Inflammatory macrophage treated with lipopolysaccharide for 1 hour (primary cell): ENCODE measurements at regions not wholly inside any gene's neighbourhood (a gene's known extent, or its start where the extent isn't known, plus 50 kb on each side); places are given as distances from the start of the nearest gene placed in this dataset.
"Not testable (repeated sequence)": the region's sequence is repeated elsewhere in the genome, so short reads cannot be mapped to it uniquely, and the experiment has no call there.

Experiments
- DNase-seq, 2 donors: peaks; one replicate each; pipeline ENCODE4 v3.0.0-alpha.2; 2020 to 2022

DNA sequence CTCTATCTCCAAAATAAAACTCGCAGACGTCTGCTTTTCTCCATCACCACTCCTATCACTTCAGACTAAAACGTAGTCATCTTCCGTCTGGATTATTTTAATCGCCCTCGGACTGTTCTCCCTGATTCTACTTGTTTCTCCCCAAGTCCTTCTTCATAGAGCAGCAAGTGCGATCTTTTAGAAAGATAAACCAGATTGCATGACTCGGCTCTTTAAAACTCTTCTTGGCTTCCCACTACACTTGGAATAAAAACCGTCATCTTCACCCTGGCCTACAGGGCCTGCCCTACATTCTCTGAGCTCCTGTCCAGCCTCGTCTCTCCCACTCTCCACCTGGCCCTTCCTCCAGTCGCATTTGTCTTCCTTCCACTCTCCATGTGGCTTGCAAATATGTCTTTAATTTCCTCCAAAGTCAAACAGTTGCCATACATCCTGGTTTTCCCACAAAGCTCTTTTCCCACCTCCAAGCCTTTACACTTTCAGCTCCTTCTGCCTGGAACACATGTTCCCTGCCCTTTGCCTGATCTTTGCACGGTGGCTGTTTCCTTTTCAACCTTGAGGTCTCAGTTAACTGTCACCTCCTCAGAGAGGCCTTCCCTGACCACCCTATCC, 70.5 kb upstream of the DHX40 start:
- DNase-seq, result no peak

DNA sequence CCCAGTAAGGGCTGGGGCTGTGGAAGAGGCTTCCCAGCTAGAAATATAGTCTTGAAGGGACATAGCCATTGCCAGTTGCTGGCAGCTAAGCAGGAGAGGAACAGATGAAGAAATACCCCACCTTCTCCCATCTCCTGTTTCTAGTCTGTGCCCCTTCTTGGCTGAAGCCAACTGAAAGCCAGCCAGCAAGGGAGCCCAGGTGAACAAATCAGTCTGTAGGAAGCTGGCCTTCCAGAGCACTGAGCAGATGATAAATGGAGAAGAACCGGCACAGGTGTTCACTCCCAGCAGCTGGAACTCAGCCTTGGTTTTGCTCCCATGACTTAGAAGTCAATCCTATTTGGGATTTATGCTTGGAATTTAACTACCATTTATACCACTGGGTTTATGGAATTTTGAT, 69.2 kb upstream of the DHX40 start:
- no peak for DNase-seq

DNA sequence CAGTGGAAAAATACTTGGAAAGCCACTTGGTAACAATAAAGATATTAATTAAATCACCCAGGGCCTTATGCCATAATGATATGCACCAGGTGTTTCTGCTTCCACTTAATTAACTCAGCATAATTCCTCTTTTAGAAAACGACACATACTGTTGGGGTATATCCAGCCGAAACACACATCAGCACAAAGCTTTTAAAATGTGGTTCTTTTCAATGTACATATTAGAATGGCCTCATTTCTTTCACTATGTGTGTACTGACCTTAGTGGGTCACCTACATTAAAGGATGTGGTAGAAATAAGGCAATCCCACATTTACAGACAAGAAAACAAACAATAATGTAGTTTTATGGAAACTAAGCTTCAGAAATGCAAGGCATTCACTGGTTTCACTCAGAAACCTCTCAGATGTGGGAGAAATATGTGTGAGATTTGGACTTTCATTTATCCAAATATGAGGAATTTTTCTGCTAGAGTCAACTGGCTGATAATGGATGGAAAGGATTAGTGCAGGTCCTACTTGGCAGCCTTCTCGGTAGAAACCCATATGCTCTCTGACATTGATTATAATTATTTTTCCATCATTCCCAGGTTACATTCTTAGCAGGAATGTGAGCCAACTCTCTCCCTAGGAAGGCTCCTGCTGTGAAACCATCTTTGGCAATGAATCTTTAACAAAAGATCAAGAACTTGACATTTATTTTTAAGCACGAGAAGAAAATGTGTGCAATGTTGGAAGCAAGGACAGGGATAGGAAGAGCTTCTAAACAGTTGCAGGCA, 66.7 kb upstream of the DHX40 start:
- no peak for DNase-seq

DNA sequence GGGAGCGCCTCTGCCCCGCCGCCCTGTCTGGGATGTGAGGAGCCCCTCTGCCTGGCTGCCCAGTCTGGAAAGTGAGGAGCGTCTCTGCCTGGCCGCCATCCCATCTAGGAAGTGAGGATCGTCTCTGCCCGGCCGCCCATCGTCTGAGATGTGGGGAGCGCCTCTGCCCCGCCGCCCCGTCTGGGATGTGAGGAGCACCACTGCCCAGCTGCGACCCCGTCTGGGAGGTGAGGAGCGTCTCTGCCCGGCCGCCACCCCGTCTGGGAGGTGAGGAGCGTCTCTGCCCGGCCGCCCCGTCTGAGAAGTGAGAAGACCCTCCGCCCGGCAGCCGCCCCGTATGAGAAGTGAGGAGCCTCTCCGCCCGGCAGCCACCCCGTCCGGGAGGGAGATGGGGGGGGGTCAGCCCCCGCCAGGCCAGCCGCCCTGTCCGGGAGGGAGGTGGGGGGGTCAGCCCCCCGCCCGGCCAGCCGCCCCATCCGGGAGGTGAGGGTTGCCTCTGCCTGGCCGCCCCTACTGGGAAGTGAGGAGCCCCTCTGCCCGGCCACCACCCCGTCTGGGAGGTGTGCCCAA, 65.2 kb upstream of the DHX40 start:
- not testable (repeated sequence) for DNase-seq

DNA sequence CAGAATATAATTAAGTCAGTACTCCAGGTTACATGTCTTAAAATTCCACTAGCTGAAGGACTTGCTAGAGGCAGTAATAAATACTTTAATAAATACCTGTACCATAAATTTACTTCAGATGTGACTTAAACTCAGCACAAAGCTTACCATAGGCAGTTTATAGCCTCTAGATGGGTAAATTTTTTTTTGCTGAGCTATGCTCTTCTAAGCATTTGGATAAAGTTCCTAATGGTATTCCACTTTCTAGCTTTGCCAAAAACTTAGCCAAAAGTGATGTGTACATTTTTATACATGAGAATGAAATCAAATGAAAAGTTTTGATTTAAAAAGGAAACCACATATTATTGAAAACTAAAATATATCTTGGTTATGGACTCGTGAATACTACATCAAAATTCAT, 63.7 kb upstream of the DHX40 start:
- DNase-seq, result no peak

DNA sequence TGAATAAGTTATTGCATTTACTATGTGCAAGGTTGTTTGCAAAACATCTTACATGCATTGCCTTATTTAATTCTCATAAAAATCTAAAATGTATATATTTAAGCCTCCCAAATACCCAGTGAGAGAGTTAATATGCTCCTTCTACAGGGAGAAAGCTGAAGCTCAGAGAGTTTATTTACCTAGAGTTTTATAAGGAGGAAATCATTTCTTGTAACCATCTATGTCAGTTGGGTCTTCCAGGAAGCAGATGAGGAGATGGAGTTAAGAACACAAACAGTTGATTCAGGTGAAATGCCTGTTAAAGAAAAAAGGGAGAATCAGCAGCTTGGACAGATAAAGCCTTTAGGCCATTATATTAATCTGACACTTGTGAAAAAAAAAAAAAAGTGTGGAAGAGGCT, 62.6 kb upstream of the DHX40 start:
- no peak for DNase-seq

DNA sequence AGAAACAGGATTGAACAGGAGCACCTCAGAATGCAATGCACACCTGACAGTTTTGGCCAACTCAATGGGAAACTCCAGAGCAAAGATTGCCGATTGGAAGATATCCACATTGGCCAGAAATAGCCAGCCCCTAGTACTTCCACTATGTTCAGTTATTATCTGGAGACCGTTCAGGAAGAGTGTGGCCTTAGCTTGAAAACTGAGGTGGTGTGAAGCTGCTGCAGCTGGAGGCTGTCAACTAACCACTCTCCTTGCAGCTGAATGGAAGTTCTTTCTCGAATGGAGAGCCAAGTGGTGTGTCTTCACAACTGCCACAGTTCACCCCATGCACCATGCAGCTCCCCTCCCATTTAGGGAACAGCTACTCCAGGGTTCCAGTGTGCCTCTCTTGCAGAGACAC, 61.9 kb upstream of the DHX40 start:
- DNase-seq, result no peak

DNA sequence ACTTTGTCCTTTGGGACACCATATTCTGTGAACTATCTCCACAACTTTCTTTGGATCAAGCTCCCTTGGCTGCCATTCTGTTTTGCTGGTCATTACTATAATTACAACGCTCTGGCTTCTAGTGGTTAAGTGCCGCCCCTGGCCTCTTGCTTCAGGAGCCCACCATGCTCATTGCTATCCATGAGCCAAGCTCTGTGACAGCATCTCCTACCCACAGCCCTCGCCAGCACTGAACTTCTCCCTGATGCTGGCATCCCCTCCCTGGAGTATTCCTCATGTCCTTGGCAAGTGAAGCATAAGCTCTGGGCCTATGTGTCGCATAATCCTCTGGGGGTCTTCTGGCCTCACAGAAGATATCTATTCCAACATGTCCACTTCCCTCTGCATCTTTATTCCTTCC, 60.6 kb upstream of the DHX40 start:
- DNase-seq, result no peak

DNA sequence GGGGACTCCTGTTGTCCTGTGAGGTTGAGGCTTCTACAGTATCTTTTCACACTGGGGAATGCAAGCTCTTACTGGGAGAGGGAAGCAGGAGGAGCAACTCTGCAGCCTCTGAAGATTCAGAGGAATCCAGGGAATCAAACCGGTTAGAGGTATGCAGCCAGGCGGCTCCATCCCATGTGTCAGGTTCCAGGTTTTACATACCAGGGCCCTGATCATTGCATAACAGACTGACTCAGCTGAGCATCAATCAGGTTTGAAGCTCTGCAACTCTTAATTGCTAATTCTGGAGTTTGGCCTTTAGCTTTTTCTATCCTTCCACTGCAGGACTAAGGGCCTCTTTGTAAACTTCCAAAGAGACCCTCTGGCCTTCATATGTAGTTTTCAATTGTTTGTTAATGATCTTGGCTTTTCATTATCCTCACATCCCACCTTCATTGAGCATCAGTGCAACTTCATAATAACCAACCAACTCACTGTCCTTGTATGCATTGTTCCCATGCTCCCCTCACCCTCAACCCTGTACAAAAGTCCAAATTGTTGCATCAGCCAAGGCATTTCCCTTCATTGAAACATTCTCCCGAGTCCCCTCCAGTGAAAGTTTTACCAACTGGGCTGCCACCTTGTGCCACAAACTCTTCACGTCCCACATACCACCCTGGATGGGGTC, 59.7 kb upstream of the DHX40 start:
- DNase-seq, result no peak

DNA sequence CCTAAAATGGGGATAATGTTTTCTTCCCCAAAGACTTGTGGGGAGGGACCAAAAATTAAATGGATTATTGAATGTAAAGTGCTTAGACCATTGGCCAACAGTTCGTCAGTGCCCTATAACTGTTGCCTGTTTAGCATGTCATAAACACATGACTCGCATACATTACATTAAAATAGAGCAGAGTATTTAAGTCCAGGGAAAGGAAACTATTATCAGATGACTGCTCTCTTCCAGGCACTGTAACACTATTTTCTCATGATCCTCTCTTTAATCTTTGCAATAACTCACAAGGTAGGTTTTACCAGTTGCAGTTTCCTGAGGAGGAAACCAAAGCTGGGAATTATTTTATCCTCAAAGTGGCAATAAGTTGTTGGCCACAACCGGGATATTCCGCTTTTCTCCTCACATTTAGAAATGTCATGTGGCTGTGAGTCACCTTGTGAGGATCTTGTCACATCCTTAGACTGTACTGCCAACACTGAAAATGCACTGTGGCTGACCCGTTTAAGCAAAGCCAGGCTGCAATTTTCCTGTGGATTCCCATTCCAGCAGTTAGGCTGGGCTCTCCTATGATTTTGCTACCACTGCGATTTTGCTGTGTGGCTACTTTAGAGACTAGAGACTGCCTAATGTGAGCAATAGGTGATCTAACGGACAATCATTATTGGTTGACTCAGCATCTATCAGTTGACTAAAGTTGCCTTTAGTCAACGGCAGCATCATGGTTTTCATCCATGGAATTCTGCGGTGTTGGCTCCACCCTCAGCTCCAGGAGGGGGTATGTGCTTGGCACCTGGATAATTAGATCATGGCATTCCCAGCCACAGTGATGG, 58.3 kb upstream of the DHX40 start:
- peak; percentile 57 to 81 for DNase-seq

DNA sequence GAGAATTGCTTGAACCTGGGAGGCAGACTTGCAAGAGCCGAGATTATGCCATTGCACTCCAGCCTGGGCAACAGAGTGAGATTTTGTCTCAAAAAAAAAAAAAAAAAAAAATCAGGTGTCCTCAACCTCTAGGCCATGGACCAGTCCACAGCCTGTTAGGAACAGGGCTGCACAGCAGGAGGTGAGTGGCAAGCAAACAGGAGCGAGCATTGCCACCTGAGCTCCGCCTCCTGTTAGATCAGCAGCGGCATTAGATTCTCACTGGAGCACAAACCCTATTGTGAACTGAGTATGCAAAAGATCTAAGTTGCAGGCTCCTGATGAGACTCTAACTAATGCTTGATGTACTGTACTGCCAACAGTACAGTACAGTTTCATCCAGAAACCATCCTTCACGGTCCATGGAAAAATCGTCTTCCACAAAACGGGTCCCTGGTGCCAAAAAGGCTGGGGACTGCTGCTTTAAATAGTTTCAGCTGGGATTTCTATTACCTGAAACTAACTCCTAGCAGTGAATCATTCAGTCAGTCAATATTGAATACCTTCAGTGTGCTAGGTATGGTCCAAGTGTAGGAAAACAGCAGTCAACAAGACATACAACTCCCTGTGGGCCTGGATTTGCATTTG, 56.3 kb upstream of the DHX40 start:
- DNase-seq, result no peak

DNA sequence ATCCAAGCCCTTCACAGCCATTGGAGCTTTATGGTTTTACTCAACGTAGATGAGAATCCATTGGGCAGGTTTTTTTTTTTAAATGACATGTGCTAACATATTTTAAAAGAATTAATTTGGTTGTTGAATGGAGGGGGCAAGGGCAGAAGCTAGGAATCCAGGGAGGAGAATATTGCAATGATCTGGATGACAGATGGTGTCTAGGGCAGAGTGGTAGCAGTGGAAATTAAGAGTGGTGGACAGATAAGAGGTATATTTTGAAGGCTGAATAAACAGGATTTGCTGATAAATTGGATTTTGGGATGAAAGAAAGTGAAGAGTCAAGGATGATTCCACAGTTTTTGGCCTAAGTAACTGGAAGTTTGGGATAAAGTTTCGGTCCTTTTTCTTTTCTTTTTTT, 54.8 kb upstream of the DHX40 start:
- DNase-seq, result no peak

DNA sequence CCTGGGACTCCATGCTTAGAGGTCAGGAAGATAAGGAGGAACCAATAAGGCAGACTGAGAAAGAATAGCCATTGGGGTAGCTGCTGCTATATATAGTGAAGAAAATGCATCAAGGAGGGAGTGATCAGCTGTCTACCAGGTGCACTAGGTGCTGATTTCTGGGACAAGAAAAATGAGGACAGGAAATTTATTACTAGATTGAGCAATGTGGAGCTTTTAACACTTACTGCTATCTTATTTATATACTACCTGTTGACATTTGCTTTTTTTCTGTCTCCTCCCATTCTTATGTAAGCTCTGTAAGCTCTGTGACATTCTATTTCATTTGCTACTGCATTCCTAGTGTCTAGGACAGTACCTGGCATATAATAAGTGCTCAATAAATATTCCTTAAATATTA, 53.7 kb upstream of the DHX40 start:
- DNase-seq, result no peak

DNA sequence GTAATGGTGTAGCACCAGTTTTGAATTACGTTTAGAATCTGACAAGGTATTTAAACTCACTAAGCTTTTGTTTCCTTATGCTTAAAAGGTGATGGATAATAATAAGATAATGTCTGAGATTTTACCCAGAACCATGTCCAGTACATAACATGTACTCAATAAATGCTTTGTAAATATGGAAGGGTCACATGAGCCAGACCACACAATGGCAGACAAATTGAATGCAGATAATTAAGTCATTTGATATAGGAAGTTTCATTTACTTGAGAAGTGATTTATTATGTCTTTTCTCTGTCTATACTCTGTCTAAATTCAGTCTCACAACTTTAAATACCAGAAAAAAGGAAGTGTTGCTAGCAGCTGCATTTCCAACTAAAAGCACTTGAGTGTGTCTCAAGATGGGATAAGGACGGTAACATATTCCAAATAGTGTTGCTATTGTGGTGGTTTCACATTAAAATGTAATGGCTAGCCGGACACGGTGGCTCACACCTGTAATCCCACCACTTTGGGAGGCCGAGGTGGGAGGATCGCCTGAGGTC, 52.5 kb upstream of the DHX40 start:
- DNase-seq, result peak in 1 of 2 donors; percentile 45

DNA sequence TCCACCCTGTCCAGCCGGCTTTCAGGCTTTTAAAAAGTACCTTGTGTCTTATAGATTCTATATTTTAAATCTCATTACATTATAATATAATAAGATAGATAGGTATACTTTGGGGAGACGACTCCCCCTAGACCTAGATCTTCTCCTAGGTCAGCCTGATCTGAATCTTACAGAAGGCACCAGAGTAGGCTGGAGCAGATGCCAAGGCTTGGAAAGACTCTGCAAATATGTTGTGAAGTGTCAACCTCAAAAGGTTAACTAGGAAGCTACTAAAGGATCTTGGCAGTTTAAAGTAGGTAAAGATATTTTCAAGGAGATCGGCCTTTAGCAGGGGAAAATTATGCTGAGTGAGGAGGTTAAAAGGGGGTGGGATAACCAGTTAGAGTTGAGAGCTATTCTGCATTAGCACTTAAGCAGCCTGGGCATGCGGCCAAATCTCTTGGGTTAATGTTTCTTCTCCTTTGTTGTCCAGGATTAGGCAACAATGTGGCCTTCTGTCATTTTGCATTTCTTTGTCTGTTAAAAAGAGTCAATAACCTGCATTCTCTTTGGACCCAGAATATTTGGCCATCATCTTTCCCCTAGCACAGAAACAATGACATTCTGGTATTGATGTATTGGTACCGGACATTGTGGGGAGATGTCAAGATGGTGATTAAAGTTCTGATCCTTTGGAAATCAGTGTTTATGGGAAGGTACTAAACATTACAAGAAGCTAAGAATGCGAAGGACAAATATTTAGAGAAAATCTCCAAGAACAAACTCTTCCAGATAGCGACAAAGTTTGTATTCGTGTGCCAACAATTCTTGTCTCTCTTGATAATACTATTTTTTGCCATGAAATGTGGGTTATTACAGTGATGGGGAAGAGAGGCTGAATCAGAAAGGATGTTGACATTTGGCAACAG, 51.2 kb upstream of the DHX40 start:
- peak; percentile 90 to 97 for DNase-seq
